Right lobe of liver (tissue), 6 donors: ENCODE measurements at regions not wholly inside any gene's neighbourhood (a gene's known extent, or its start where the extent isn't known, plus 50 kb on each side); places are given as distances from the start of the nearest gene placed in this dataset.

Experiments
- ATAC-seq, 4 donors: fragments of 200-7000 bp; cut with Tn5 transposase; one replicate each; pipeline ENCODE4 v1.9.1; 2020; ENCODE audit warnings: mild to moderate bottlenecking in 4 of 4, moderate library complexity in 4 of 4
- DNase-seq, 3 donors: peaks; one replicate each; pipeline ENCODE4 v3.0.0-alpha.2; 2020
- H3K27ac ChIP-seq, 3 donors: fragments of 200-600 bp; one replicate each; pipeline ENCODE4 v1.8.0; 2022
- H3K27me3 ChIP-seq, 2 donors: fragments of 200-600 bp; one replicate each; pipeline ENCODE4 v1.8.0; 2022
- H3K36me3 ChIP-seq, 4 donors: fragments of 200-600 bp; sonication (generic) in 1 of 4; one replicate each; pipeline versions ENCODE4 v1.5.1 to v1.8.0; 2017 to 2022; ENCODE audit warnings: control low read depth in 1 of 4
- H3K4me1 ChIP-seq, 4 donors: fragments of 200-600 bp; sonication (generic) in 1 of 4; one replicate each; pipeline versions ENCODE4 v1.5.1 to v1.8.0; 2017 to 2022; ENCODE audit warnings: control low read depth in 1 of 4
- H3K4me3 ChIP-seq, 3 donors: fragments of 200-600 bp; one replicate each; pipeline ENCODE4 v1.8.0; 2022
- H3K9me3 ChIP-seq, 4 donors: fragments of 200-600 bp; sonication (generic) in 1 of 4; one replicate each; pipeline versions ENCODE4 v1.5.1 to v1.8.0; 2017 to 2022; ENCODE audit warnings: control low read depth in 1 of 4
- POLR2A ChIP-seq: fragments of 450-650 bp; IDR thresholded peaks from one replicate; pipeline ENCODE4 v1.6.1; 2017; ENCODE audit warnings: antibody characterized with exemption, mild to moderate bottlenecking
- WGBS: methylation state at CpG from one replicate; pipeline ENCODE4 v1.1.6; 2018; ENCODE audit warnings: low coverage, low lambda C conversion rate; ENCODE audit not compliant: insufficient coverage; ENCODE audit errors: missing lambda C conversion rate; 5-methylcytosine and 5-hydroxymethylcytosine counted together
- intact Hi-C, 2 donors: fragments of 100-400 bp; cut with DNase I; formaldehyde crosslinking; loops; one replicate each; pipeline versions ENCODE4 v1.11.2 to v1.14.1; 2022
- TF ChIP-seq, protein P1 (sequence below), 4 donors: fragments of 200-600 bp in 3 of 4; fragments of 450-650 bp in 1 of 4; IDR thresholded peaks; one replicate each; pipeline versions ENCODE4 v1.5.1 to v1.8.0; 2016 to 2022; ENCODE audit warnings: antibody characterized with exemption in 4 of 4, mild to moderate bottlenecking in 2 of 4
- donor health status: DM: no; HTN: yes; CAD: no.
- donor health status: DM: no; HTN: no; CAD: no.
- donor health status: DM: no; HTN: no; CAD: no.
- donor health status: DM: no; HTN: yes; CAD: no.
- donor health status: DM: no; HTN: yes; CAD: no.

DNA sequence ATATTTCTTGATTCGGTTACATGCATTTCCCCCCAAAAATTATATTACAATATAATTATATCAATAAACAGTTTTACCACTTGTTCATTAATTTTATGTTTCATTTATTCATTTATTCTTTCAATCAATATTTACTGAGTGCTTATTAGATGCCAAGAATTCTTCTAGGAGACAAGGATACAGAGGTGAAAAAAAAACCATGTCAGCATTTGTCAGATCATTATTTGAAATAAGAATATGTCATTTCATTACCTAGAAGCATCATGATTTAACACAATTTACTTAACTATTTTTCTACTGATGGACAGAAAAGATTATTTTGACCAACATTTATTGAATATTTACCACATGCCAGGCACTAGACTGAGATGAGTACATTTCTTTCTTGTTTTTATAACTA lies 512.7 kb downstream of the LMO4 start:
- Histone ChIP-seq H3K4me3 (no peak overlapping the region), H3K4me1 (no peaks in the 10 kb centered on the region), H3K9me3 (no peaks in the 10 kb centered on the region), H3K27ac (no peak overlapping the region), H3K36me3 (no peaks in the 10 kb centered on the region), H3K27me3 (no peaks in the 10 kb centered on the region)
- TF ChIP-seq, protein P1, sequence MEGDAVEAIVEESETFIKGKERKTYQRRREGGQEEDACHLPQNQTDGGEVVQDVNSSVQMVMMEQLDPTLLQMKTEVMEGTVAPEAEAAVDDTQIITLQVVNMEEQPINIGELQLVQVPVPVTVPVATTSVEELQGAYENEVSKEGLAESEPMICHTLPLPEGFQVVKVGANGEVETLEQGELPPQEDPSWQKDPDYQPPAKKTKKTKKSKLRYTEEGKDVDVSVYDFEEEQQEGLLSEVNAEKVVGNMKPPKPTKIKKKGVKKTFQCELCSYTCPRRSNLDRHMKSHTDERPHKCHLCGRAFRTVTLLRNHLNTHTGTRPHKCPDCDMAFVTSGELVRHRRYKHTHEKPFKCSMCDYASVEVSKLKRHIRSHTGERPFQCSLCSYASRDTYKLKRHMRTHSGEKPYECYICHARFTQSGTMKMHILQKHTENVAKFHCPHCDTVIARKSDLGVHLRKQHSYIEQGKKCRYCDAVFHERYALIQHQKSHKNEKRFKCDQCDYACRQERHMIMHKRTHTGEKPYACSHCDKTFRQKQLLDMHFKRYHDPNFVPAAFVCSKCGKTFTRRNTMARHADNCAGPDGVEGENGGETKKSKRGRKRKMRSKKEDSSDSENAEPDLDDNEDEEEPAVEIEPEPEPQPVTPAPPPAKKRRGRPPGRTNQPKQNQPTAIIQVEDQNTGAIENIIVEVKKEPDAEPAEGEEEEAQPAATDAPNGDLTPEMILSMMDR (IDR thresholded peaks at IDR 0.05): no peak
- TF ChIP-seq POLR2A: no peak
- ATAC-seq (no peak), DNase-seq (no peak)
- WGBS: 75% methylated on average over 1 of the region's 1 CpG
- intact Hi-C loops: no loop called here

DNA sequence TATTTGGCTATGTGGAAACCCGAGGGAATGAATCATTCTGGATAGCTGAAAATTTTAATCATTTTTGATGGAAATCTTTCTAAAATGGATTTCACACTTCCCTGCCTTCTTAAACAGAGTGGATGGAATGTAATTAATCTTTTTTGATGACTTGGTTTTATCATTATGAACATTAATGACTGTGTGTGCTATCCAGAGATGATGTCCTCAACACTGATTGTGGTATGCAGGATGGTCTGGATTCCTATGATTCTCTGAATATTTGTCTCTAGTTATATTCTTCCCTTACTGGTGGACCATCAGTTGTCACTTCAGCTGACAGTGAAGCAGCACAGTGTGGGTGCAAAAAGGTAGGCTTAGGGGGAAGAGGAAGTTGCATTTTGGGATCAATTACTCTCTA lies 513.5 kb downstream of the LMO4 start:
- WGBS: 44% methylated on average over 1 of the region's 1 CpG
- Histone ChIP-seq H3K27me3 (no peaks in the 10 kb centered on the region), H3K9me3 (no peaks in the 10 kb centered on the region), H3K36me3 (no peaks in the 10 kb centered on the region), H3K4me3 (no peak overlapping the region), H3K4me1 (no peaks in the 10 kb centered on the region), H3K27ac (no peak overlapping the region)
- DNase-seq (no peak), ATAC-seq (no peak)
- TF ChIP-seq POLR2A: no peak
- TF ChIP-seq, protein P1 (IDR thresholded peaks at IDR 0.05): no peak
- intact Hi-C loops: no loop called here

DNA sequence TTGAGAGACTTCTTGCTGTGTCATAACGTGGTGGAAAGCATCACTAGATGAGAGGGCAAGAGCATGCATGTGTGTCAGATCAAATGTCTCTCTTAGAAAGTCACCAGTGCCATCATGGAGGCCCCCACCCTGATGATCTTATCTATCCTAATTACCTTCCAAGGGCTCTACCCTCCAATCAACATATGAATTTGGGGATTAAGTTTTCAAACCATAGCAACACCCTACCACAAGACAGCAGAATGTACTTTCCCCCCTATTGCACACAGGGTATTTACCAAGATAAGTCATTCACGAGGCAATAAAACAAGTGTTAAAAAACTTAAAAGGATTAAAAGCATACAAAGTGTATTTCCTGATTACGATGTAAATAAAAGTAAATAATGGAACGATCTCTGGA lies 515.6 kb downstream of the LMO4 start:
- no peaks in the 10 kb centered on the region for H3K27me3 ChIP-seq
- H3K4me1 ChIP-seq: no peaks in the 10 kb centered on the region
- intact Hi-C loops: no loop called here
- H3K36me3 ChIP-seq: no peaks in the 10 kb centered on the region
- no peaks in the 10 kb centered on the region for H3K9me3 ChIP-seq
- 54% methylated on average over 4 of the region's 4 CpGs for WGBS
- no peak overlapping the region for H3K4me3 ChIP-seq
- H3K27ac ChIP-seq: no peak overlapping the region
- DNase-seq (no peak), ATAC-seq (no peak)
- TF ChIP-seq POLR2A: no peak
- TF ChIP-seq, protein P1 (IDR thresholded peaks at IDR 0.05): no peak

DNA sequence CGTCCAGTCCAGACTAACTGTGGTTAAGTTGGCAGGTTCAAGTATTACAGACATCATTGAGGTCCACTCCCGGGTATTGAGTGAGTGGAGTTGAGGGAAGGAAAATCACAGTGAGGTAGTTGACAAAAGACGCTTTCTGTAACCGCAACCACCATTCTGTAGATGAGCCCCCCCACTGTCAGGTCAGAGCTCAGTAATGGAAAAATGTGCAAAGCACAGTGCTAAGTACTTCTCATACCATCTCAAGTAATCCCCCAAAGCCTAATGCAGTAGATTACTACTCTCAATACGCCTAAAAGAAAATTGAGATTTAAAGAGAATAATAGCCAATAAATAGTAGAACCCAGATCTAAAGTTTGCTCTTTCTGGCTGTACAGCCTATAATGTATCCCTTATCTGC lies 522.8 kb downstream of the LMO4 start:
- DNase-seq (no peak), ATAC-seq (no peak)
- no peaks in the 10 kb centered on the region for H3K9me3 ChIP-seq
- no peak for TF ChIP-seq POLR2A
- TF ChIP-seq, protein P1 (IDR thresholded peaks at IDR 0.05): no peak
- no peaks in the 10 kb centered on the region for H3K27me3 ChIP-seq
- intact Hi-C loops: no loop called here
- H3K36me3 ChIP-seq: no peaks in the 10 kb centered on the region
- H3K27ac ChIP-seq: no peak overlapping the region
- WGBS: 74% methylated on average over 5 of the region's 5 CpGs
- H3K4me3 ChIP-seq: no peak overlapping the region
- no peaks in the 10 kb centered on the region for H3K4me1 ChIP-seq
